ENCODE measurements at regions not wholly inside any gene's neighbourhood (a gene's known extent, or its start where the extent isn't known, plus 50 kb on each side); places are given as distances from the start of the nearest gene placed in this dataset.
A peak's percentile ranks its signal among the peaks of the same experiment; 100 is the strongest.

GRCh38 chr2:198788676-198789075 lies 669.1 kb downstream of the SATB2 start:
- no peak for DNase-seq

- DNase-seq = no peak
Observed at GRCh38 chr2:198782734-198783133, 675.0 kb downstream of the SATB2 start.

GRCh38 chr2:198776616-198777406 lies 680.9 kb downstream of the SATB2 start:
- DNase-seq = no peak

- no peak for DNase-seq
Observed at GRCh38 chr2:198775737-198776136, 682.0 kb downstream of the SATB2 start.

GRCh38 chr2:198774576-198774975 lies 683.2 kb downstream of the SATB2 start:
- DNase-seq = no peak

- DNase-seq = no peak
Observed at GRCh38 chr2:198767694-198768093, 690.0 kb downstream of the SATB2 start.

GRCh38 chr2:198763793-198764192 lies 693.9 kb downstream of the SATB2 start:
- DNase-seq = no peak

GRCh38 chr2:198762441-198762840 lies 695.3 kb downstream of the SATB2 start:
- DNase-seq = no peak

- no peak for DNase-seq
Observed at GRCh38 chr2:198757069-198757468, 700.7 kb downstream of the SATB2 start.

GRCh38 chr2:198756166-198756565 lies 701.6 kb downstream of the SATB2 start:
- no peak for DNase-seq

- no peak for DNase-seq
Observed at GRCh38 chr2:198753101-198753500, 704.6 kb downstream of the SATB2 start.

GRCh38 chr2:198749364-198749763 lies 708.4 kb downstream of the SATB2 start:
- no peak for DNase-seq

GRCh38 chr2:198731842-198732399 lies 725.8 kb downstream of the SATB2 start:
- DNase-seq = no peak

GRCh38 chr2:198720266-198720665 lies 737.5 kb downstream of the SATB2 start:
- DNase-seq = no peak

GRCh38 chr2:198717451-198717850 lies 740.3 kb downstream of the SATB2 start:
- no peak for DNase-seq

GRCh38 chr2:198715302-198715835 lies 742.4 kb downstream of the SATB2 start:
- no peak for DNase-seq

- DNase-seq = no peak
Observed at GRCh38 chr2:198712485-198712884, 745.3 kb downstream of the SATB2 start.

- no peak for DNase-seq
Observed at GRCh38 chr2:198711484-198711883, 746.3 kb downstream of the SATB2 start.

GRCh38 chr2:198710562-198710961 lies 747.2 kb downstream of the SATB2 start:
- no peak for DNase-seq

- DNase-seq = no peak
Observed at GRCh38 chr2:198706476-198707082, 751.2 kb downstream of the SATB2 start.

GRCh38 chr2:198703281-198703680 lies 754.5 kb downstream of the SATB2 start:
- DNase-seq = no peak

GRCh38 chr2:198702796-198703195 lies 754.9 kb downstream of the SATB2 start:
- DNase-seq = no peak

- no peak for DNase-seq
Observed at GRCh38 chr2:198701481-198701880, 756.3 kb downstream of the SATB2 start.

- DNase-seq = peak; percentile 43
Observed at GRCh38 chr2:198700319-198700718, 757.4 kb downstream of the SATB2 start.

All from retina (tissue), 1 donor.